Esophagus mucosa (tissue), 1 donor: ENCODE measurements at regions not wholly inside any gene's neighbourhood (a gene's known extent, or its start where the extent isn't known, plus 50 kb on each side); places are given as distances from the start of the nearest gene placed in this dataset.

Experiments used
- ATAC-seq: fragments of 200-7000 bp; cut with Tn5 transposase; one replicate; pipeline ENCODE4 v1.9.1; 2020
- donor health status: DM: yes; HTN: yes; CAD: no.

- ATAC-seq, result no peak
These were observed 352.6 kb upstream of the NEGR1 start for GRCh38 chr1:72634946-72635345.

DNA sequence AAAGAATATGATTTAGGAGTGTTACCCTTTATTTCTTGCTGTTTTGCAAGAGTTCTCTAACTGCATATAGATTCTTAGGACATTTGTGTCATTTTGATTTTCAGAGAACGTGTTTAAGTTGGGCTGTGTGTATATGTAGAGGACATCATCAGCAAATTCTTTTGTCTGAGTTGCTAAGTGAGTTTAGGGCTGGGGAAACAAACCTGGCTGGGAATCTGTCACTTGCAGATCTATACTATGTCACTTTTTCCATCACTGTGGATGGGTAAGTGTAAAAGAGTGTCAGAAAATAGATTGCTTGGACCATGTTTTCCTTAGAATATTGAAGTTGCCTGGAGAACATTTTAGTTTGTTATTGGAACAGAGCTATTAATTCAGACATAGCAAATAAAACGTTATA, 349.1 kb upstream of the NEGR1 start:
- ATAC-seq, result no peak

- ATAC-seq, result no peak
These were observed 341.0 kb upstream of the NEGR1 start for GRCh38 chr1:72623299-72623708.

DNA sequence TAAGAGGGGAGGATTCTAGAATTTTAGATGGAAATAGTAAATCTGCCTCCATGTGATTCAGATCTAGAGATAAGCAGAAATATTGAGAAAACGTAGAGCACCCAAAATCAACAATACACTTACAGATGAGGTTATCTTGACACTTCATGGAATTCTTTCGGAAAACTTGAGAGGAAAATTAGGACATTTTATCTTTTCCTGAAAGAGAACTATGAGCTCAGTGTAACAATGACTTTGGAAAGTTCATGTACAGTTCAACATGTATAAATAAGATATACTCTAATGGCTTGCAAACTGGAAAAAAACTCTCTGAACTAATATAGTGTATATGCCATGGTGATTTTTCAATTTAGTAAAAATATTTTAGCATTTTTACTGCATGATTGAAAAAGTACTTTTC, 338.1 kb upstream of the NEGR1 start:
- ATAC-seq, result no peak

GRCh38 chr1:72606216-72606810, 324.0 kb upstream of the NEGR1 start:
- no peak for ATAC-seq

GRCh38 chr1:72601035-72601674, 318.8 kb upstream of the NEGR1 start:
- ATAC-seq, result no peak

- ATAC-seq, result no peak
These were observed 303.8 kb upstream of the NEGR1 start for GRCh38 chr1:72586023-72586685.

- no peak for ATAC-seq
These were observed 297.3 kb upstream of the NEGR1 start for GRCh38 chr1:72579629-72580028.

GRCh38 chr1:72570815-72571214, 288.5 kb upstream of the NEGR1 start:
- no peak for ATAC-seq

DNA sequence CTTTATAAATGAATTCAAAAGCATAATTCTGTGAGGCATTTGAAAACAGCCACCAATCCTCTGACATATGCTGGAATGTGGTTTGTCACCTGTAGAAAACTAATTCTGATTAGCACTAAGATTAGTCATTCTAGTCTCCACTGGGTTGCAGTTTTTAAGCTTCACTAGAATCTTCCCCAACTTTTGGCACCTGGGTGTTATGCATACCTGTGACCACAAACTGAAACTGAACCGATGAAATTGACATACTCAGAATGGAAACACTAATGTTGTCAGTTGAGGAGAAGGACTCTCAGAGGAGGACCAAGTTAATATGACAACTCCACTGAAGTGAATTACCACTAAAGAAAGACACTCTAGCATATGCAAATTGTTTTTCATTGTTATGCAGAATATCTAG, 285.8 kb upstream of the NEGR1 start:
- no peak for ATAC-seq

DNA sequence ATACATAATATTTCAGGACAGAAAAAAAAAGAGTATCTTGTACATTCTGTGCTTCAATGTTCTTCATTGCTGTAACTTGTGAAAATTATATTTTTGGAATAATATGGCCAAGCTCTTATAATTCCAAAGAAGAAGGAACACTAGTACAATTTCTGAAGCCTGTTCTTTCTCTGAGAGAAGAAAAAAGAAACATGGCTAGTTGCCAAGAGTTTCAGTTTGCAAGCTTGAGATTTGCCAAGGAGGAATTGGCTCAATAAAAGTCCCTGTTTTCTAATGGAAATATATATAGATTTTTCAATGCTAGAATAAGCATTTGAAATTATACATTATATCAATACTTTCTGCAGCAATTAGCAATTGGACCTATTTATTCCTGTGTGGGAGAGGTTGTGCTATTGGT, 285.2 kb upstream of the NEGR1 start:
- no peak for ATAC-seq

GRCh38 chr1:72564749-72565148, 282.4 kb upstream of the NEGR1 start:
- no peak for ATAC-seq

DNA sequence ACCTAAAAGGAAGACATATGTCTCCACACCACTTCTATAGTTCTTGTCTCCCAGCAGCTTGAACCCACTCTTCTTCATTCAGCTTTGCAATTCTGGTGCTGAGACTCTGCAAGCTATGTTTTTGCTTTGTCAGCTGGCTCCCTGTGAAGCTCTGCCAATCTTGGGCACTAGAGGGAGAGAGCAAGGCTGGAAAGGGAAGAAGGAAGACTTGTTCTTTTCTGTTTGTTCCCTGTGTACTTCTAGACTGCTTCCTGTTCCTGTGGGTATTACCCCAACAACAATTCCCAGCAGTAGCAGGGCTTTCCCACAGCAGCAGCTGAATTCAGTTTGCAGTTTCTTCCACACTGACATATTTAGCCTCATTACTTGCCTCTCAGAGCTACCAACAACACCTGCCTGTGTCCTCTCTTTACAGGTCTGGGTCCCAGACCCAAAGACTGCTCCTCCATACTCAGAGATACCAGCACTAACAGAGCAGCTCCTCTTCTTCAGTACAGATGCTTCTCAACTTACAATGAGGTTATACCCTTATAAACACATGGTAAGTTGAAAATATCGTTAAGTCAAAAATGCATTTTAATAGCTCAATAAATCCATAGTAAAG, 275.2 kb upstream of the NEGR1 start:
- ATAC-seq, result no peak

DNA sequence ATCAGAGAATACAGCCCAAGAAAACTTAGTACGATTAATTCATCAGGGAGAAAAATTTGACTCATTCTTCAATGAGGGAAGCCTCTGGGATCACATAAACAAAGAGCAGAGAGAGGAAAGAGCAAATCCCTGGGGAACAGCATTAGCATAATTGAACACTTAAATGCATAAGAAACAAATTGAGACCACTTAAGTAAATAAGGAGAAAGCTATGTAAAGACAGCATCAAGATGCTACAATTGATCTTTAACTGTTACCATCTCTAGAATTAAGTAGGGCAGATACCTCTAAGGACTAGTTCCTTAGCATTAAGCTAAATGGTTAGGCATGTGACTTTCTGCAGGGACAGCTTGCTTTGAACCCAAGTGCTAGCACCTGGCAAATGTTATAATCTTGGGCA, 265.1 kb upstream of the NEGR1 start:
- no peak for ATAC-seq

DNA sequence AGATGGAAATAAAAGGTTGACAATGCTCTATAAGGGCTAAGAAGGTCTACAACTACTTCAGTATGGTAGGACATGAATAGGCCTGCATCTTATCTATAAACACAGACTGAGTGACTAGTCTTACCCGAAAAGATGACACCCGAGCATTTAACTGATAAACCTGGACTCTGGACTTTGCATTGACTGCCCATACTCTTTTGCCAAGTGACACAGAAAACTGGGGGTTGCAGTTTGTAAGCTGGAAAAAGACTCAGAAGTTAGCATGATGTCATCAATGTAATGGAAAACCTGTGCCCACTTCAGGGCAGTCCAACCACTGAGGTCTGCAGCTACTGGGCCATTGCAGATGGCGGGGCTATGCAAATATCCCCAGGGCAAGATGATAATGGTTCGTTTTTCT, 258.3 kb upstream of the NEGR1 start:
- no peak for ATAC-seq

- no peak for ATAC-seq
These were observed 253.1 kb upstream of the NEGR1 start for GRCh38 chr1:72535470-72535869.

- ATAC-seq, result no peak
These were observed 248.3 kb upstream of the NEGR1 start for GRCh38 chr1:72530646-72531045.

DNA sequence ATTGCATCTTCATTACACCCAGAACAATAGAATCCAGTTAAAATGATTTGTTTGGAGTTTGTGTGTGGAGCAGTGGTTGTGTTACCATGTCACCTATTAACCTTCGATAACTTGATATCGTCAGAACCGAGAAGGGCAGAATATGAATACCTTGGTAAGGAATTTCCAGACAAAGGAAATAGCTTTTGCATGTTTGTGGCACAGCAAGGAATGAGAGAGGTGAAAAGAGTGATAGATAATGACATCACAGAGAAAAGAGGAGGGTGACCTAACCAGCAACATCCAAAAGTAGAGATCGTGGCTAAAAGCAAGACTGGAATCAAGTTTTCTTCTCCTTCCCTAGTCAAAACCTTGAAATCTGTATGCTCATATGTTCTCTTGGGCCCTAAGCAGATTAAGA, 244.6 kb upstream of the NEGR1 start:
- ATAC-seq, result no peak

GRCh38 chr1:72524021-72524420, 241.7 kb upstream of the NEGR1 start:
- ATAC-seq, result no peak

- no peak for ATAC-seq
These were observed 239.3 kb upstream of the NEGR1 start for GRCh38 chr1:72521659-72522058.

DNA sequence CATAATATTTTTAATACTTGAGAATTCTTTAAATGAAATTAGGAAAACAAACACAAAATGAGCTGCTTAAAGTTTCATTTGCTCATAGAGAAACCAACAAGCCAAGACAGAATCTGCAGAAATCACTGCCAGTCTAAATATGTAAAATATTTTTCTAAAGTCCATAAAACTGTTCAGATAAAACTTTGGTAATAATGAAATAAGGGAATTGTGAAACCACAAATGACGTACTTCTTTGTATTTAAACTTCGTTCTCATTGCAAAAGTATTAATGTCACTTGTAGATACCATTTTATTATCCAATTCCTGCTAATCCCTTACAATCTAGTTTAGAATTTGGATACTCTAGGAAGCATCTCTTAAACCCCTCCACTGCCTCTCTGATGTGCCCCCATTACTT, 234.5 kb upstream of the NEGR1 start:
- no peak for ATAC-seq

DNA sequence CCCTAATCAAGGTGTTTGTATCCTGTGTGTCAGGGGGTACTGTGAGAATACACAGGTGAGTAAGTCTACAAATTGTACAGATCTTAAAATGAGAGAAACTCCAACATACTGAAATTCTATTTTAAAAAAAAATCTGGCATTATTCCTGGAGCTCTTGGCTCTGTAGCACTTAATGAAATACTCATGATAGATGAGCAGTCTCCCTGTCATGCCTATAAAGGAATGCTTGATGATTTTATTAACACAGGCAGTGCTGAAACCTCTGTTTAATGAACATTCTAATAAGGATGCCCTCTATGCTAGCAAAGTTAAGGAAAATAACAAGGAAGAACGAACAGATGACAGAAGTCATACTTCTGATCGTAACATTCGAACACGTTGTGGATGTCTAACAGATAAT, 233.9 kb upstream of the NEGR1 start:
- no peak for ATAC-seq

- ATAC-seq, result no peak
These were observed 216.0 kb upstream of the NEGR1 start for GRCh38 chr1:72498371-72498770.

- no peak for ATAC-seq
These were observed 207.5 kb upstream of the NEGR1 start for GRCh38 chr1:72489801-72490200.
